CD4-positive, alpha-beta T cell (primary cell): ENCODE measurements at regions not wholly inside any gene's neighbourhood (a gene's known extent, or its start where the extent isn't known, plus 50 kb on each side); places are given as distances from the start of the nearest gene placed in this dataset.

ENCODE experiments used
- ATAC-seq: fragments of 200-7000 bp; cut with Tn5 transposase; one replicate; pipeline ENCODE4 v1.10.0; 2022; ENCODE audit warnings: mild to moderate bottlenecking; ENCODE audit not compliant: poor library complexity
- CTCF ChIA-PET: fragments of 350-600 bp; sonication (Branson Sonifier 250); formaldehyde crosslinking; loops from one replicate; lab custom pipeline; 2021; ENCODE audit warnings: antibody characterized with exemption, inconsistent platforms; lab: Charles Lee
- POLR2A ChIA-PET: fragments of 350-600 bp; sonication (Branson Sonifier 250); formaldehyde crosslinking; loops from one replicate; lab custom pipeline; 2021; ENCODE audit warnings: antibody characterized with exemption, inconsistent platforms; lab: Charles Lee
- DNase-seq, 14 experiments: peaks; one replicate each; pipeline ENCODE4 v3.0.0-alpha.2; 2013 to 2020; ENCODE audit warnings: mixed read lengths in 2 of 14
- H3K27ac ChIP-seq, 2 donors: one replicate each; pipeline versions ENCODE4 v1.5.1 to v1.7.0; 2013; ENCODE audit warnings: low read length in 2 of 2, low read depth in 1 of 2, mild to moderate bottlenecking in 1 of 2
- H3K27me3 ChIP-seq, 2 experiments: 1 replicate in 1 of 2; 2 replicates in 1 of 2; pipeline versions ENCODE4 v1.6.1 to v1.7.0; 2013; ENCODE audit warnings: low read length in 2 of 2, control low read depth in 1 of 2, mild to moderate bottlenecking in 1 of 2, moderate library complexity in 1 of 2; ENCODE audit not compliant: insufficient read depth in 2 of 2, control insufficient read depth in 1 of 2
- H3K36me3 ChIP-seq: one replicate; pipeline ENCODE4 v1.6.1; 2013; ENCODE audit warnings: low read length, control low read depth; ENCODE audit not compliant: insufficient read depth
- H3K4me1 ChIP-seq: one replicate; pipeline ENCODE4 v1.6.1; 2013; ENCODE audit warnings: low read length, control low read depth; ENCODE audit not compliant: insufficient read depth
- H3K4me3 ChIP-seq: one replicate; pipeline ENCODE4 v1.5.1; 2013; ENCODE audit warnings: mild to moderate bottlenecking, low read length, moderate library complexity
- H3K9me3 ChIP-seq, 2 experiments: 1 replicate in 1 of 2; 2 replicates in 1 of 2; pipeline versions ENCODE4 v1.6.1 to v1.7.0; 2013; ENCODE audit warnings: low read length in 2 of 2, mild to moderate bottlenecking in 2 of 2, control low read depth in 1 of 2, moderate library complexity in 1 of 2; ENCODE audit not compliant: control insufficient read depth in 1 of 2, insufficient read depth in 1 of 2
- H3K27ac Mint-ChIP-seq: one replicate; pipeline ENCODE4 v1.8.0; 2020; ENCODE audit warnings: mixed read lengths
- H3K27me3 Mint-ChIP-seq: one replicate; pipeline ENCODE4 v1.8.0; 2021; ENCODE audit warnings: mixed read lengths
- H3K36me3 Mint-ChIP-seq: one replicate; pipeline ENCODE4 v1.8.0; 2021; ENCODE audit warnings: low read depth, mixed read lengths
- H3K4me1 Mint-ChIP-seq: one replicate; pipeline ENCODE4 v1.8.0; 2021; ENCODE audit warnings: low read depth, mixed read lengths
- H3K4me3 Mint-ChIP-seq: one replicate; pipeline ENCODE4 v1.8.0; 2020; ENCODE audit warnings: mild to moderate bottlenecking, mixed read lengths
- H3K9me3 Mint-ChIP-seq: one replicate; pipeline ENCODE4 v1.8.0; 2020; ENCODE audit warnings: mixed read lengths
- CTCF ChIP-seq: fragments of 200-600 bp; IDR thresholded peaks from one replicate; pipeline ENCODE4 v1.8.0; 2022; ENCODE audit warnings: antibody characterized with exemption, mild to moderate bottlenecking
- intact Hi-C, 2 experiments: fragments of 100-400 bp; cut with DNase I in 1 of 2; cut with micrococcal nuclease in 1 of 2; formaldehyde crosslinking; loops; one replicate each; pipeline versions ENCODE4 v1.15.1 to v1.9.0; 2023 to 2025; cut with DNase I, micrococcal nuclease

- Histone ChIP-seq H3K4me1 (no peaks in the 10 kb centered on the region), H3K9me3 (no peaks in the 10 kb centered on the region), H3K27me3 (peaks cover 0 to 4% of the 10 kb centered on the region in 2 experiments), H3K27ac (no peak overlapping the region), H3K36me3 (no peaks in the 10 kb centered on the region), H3K4me3 (no peak overlapping the region)
- ChIA-PET POLR2A (no interaction called here), CTCF (no interaction called here)
- intact Hi-C loops, result no loop called here
- Mint-ChIP-seq H3K4me3 (no peak overlapping the region), H3K27me3 (peaks cover 27% of the 10 kb centered on the region), H3K9me3 (no peaks in the 10 kb centered on the region), H3K4me1 (no peaks in the 10 kb centered on the region), H3K27ac (no peak overlapping the region), H3K36me3 (no peaks in the 10 kb centered on the region)
- TF ChIP-seq CTCF, result no peak
- DNase-seq, result no peak
- no peak for ATAC-seq
These were observed 65.5 kb downstream of the IRX5 start for GRCh38 chr16:54996186-54996585.

GRCh38 chr16:54998834-54999233, 68.2 kb downstream of the IRX5 start:
- H3K27me3 Mint-ChIP-seq, result peaks cover 41% of the 10 kb centered on the region
- H3K27ac Mint-ChIP-seq, result no peak overlapping the region
- H3K4me1 Mint-ChIP-seq, result no peaks in the 10 kb centered on the region
- Histone ChIP-seq H3K36me3 (no peaks in the 10 kb centered on the region), H3K27me3 (peaks cover 0 to 4% of the 10 kb centered on the region in 2 experiments), H3K27ac (no peak overlapping the region), H3K4me1 (no peaks in the 10 kb centered on the region), H3K4me3 (no peak overlapping the region), H3K9me3 (no peaks in the 10 kb centered on the region)
- no peak for ATAC-seq
- DNase-seq, result no peak
- TF ChIP-seq CTCF, result no peak
- intact Hi-C loops, result no loop called here
- H3K9me3 Mint-ChIP-seq, result no peaks in the 10 kb centered on the region
- ChIA-PET POLR2A (no interaction called here), CTCF (no interaction called here)
- no peaks in the 10 kb centered on the region for H3K36me3 Mint-ChIP-seq
- H3K4me3 Mint-ChIP-seq, result no peak overlapping the region

GRCh38 chr16:54999481-54999880, 68.8 kb downstream of the IRX5 start:
- intact Hi-C loops, result no loop called here
- POLR2A ChIA-PET, result no interaction called here

More at GRCh38 chr16:54999481-54999880, 68.8 kb downstream of the IRX5 start:
- Histone ChIP-seq H3K27ac (no peak overlapping the region), H3K9me3 (no peaks in the 10 kb centered on the region), H3K27me3 (peaks cover 0 to 4% of the 10 kb centered on the region in 2 experiments), H3K4me3 (no peak overlapping the region), H3K4me1 (no peaks in the 10 kb centered on the region), H3K36me3 (no peaks in the 10 kb centered on the region)
- ATAC-seq, result no peak
- Mint-ChIP-seq H3K4me1 (no peaks in the 10 kb centered on the region), H3K36me3 (no peaks in the 10 kb centered on the region), H3K4me3 (no peak overlapping the region), H3K27me3 (peaks cover 44% of the 10 kb centered on the region), H3K9me3 (no peaks in the 10 kb centered on the region), H3K27ac (no peak overlapping the region)
- CTCF ChIA-PET, result no interaction called here
- no peak for TF ChIP-seq CTCF
- DNase-seq, result no peak
